NCI-H748 treated with DMSO at 0.1 percent for 48 hours (cell line): ENCODE measurements at regions not wholly inside any gene's neighbourhood (a gene's known extent, or its start where the extent isn't known, plus 50 kb on each side); places are given as distances from the start of the nearest gene placed in this dataset.
"Not testable (repeated sequence)": the region's sequence is repeated elsewhere in the genome, so short reads cannot be mapped to it uniquely, and the experiment has no call there.

ENCODE experiments used
- DNase-seq: peaks from one replicate; lab custom pipeline; 2025; lab: John Stamatoyannopoulos, UW

DNA sequence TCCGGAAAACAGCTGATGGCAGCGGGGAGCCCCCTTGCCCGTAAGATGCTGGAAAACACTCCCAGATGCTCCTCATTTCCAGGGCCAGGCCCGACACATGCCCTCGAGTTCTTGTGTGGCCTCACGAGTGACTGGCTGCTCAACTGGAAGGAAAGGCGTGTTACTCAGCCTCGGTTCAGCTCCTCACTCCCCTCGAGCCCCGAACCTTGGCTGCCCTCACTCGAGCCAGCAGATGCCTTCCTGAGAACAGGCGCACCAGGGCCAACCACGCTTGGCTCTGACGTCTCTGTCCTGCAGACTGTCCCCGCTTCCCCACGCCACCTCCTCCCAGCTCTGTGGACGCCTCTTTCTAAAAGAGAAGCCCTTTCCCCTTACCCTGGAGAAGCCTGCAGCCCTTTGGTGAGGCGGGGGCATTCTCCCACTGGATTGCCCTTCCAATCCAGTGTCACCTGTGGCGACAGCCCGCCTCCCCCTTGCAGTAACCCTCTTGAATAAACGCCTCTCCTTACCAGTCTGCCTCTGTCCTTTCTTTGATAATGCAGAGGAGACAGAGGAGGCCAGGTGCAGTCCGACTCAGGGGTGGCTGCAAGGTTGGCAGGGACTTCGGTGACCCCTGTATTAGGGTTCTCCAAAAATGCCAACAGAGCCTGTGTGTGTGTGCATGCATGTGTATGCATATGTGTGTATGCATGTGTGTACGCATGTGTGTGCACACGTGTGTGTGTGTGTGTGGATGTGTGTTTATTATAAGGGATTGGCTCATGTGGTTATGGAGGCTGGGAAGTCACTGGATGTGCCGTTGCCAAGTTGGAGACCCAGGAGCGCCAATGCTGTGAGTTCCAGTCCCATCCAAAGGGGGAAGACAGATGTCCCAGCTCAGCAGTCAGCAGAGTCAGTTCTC lies 166.3 kb downstream of the KIF26A start:
- no peak for DNase-seq

- no peak for DNase-seq
Measured at GRCh38 chr14:104305511-104306449, 167.4 kb downstream of the KIF26A start.

DNA sequence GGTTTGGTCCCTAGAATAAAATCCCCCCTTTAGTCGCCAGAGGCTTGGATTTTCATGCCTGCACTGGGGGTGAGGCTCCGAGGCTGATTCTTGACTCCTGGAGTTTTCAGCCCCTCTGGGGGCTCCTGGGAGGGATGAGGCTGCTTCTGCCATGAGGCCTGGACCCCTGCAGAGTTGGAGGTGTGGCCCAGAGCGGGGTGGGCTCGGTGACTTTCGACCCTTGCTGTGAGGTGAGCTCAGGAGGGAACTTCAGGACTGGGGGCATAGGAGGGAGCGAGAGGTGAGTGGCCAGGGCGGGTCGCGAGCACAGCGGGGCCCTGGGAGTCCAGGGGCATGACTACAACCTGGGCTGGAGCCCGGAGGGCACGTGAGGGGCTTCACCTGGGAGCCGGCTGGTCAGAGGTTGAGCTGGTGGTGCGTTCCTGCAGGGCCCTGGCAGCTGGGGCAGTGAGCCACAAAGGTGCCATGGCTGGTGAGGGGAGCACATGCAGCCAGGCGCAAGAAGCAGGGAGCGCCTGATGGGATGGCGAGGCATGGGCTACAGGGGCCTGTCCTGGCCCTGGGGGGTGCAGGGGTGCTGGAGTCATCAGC lies 168.2 kb downstream of the KIF26A start:
- no peak for DNase-seq

DNA sequence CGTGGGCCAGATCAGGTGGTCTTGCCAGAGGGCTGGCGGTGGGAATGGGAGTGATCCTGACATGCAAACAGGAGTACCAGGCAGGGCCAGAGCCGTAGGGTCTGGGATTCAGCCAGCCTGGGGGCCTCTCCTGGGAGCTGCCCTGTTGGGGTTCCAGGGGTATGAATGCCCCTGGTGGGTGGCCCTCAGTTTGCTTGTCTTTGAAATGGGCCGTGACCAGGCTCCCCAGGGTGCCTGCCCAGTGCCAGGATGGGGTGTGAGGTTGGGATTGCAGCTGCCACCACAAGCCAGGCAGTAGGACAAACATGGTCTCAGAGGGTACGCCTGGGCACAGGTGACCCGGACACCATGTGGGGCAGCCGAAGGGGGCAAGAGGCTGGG lies 168.8 kb downstream of the KIF26A start:
- DNase-seq: no peak

DNA sequence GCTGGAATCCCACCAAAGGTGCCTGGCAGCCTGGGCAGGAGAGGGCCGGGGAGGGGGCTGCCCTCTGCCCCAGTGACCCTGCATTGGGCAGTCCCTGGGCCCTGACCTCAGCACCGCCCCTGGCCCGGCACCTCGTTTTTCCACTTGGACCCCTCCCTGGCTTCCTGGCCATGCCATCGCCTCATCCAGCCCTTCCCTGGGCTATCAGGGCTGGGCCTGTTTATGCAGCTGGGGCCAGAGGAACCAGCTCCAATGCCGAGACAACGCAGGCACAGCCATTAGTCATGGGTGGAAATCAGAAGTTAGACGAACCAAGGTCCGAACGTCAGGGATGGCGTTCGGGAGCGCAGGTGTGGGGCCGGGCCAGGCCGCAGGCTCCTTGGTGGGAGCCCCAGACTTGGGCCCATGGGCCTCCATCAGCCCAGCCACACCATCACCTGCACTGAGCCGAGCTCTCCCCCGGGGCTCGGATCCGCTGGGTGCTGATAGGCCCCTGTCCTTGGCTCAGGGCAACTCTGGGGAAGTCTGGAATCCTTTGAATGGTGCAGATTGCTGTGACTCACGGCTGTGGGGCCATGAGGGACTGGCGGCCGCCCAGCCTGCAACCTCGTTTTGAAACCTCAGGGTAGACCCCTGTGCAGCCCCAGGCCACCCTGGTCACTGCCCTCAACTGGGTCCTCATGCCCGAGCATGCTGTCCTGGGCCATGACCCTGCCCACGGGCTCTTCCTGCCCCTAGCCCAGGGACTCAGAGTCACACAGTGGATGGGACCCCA lies 169.4 kb downstream of the KIF26A start:
- no peak for DNase-seq

GRCh38 chr14:104308534-104308933 lies 170.1 kb downstream of the KIF26A start:
- DNase-seq: not testable (repeated sequence)

DNA sequence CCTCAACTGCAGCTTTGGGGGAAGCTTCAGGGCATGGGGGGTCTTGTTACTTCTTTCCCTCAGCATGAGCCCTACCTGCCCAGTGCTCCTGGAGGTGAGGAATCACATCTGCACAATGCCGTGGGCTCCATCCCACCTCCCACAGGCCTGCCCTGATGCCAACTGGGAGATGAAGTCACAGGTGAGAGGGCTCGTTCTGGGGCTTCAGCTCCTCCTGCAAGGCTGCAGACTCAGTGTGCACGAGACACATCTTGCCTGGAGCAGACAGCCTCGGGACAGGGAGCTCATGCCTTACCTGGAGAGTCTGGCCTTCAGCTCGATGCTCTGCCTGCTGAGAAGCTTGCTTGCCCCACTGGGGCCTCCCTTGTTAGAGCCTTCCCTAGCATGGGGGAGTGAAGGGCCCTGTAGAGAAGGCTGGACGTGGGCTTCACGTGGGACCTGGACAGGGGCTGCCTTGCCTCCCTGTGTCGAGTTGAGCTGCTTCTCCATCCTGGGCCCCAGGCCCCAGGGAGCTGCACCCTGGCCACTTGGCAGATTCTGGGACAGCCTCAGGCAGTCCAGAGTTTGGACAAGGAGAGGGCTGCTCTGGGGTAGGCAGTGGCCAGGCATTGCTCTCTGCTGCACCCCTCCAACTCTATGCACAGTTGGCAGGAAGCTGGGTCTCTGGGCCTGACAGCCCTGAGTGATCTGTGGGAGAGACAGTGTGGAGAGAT lies 171.4 kb downstream of the KIF26A start:
- DNase-seq: no peak

DNA sequence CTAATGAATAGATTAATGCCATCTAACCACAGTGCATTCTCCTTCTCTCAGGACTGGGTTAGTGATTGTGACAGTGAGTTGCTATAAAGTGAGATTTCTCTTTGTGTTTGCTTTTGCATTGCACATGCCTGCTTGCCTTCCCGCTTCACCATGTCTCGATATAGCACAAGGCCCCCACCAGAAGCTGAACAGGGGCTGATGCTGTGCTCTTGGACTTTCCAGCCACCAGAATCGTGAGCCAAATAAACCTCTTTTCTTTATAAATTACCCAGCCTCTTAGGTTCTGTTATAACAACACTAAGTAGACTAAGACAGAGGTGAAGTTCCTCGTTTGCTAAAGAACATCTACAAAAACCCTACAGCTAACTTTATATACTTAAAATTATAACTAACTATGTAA lies 173.0 kb downstream of the KIF26A start:
- DNase-seq: no peak

- no peak for DNase-seq
Measured at GRCh38 chr14:104313674-104314073, 175.3 kb downstream of the KIF26A start.

DNA sequence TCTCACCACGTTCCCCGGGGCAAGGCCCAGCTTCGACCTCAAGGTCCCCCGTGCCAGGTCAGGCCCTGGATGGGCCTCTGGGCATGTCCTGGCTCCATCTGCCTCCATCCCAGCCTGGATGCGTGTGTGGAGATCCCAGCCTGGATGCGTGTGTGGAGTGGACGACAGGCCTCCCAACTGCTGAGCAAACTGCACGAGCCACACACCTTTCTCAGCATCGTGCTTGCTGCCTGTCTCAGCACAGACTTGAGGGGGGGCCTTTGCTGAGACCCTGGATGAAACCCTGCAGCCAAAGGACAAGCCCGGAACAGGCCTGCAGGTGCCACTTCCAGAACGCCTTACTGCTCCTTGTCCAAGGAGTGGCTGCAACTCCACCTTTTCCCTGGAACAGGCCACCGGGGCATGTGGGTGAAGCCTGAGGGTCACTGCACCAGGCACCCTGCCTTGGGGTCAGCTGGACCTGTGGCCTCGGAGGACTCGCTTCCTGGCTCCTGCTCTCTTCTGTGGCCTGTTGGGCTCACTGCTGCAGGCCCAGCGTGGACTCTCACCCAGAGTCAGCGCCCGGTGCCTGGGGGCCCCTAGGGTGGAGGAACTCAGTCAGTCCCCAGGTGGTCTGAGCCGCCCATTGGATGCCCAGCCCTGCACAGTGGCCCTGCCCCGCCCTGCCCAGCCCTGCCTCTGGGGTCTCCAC lies 176.0 kb downstream of the KIF26A start:
- no peak for DNase-seq

GRCh38 chr14:104315169-104315568 lies 176.8 kb downstream of the KIF26A start:
- DNase-seq: no peak

DNA sequence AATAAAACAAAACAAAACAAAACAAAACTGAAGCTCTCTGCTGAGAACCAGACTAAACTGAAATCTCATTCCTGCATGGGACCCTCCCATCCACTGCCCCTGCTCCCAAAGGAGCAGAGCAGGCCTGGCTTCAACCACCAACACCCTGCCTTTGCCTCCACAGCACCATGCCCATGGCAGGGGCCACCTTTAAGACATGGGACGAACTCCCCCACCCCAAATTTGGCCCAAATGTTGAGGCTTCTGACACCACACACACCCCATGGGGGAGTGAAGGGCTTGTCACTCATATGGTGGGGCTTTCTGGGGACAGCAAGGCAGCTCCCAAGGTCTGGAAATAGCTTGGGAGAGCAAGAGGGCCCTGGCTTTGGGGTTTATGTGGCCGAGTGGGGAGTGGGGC lies 177.2 kb downstream of the KIF26A start:
- DNase-seq: no peak

- no peak for DNase-seq
Measured at GRCh38 chr14:104316121-104316722, 177.8 kb downstream of the KIF26A start.

GRCh38 chr14:104316723-104317491 lies 178.5 kb downstream of the KIF26A start:
- DNase-seq: no peak

GRCh38 chr14:104317492-104317805 lies 179.1 kb downstream of the KIF26A start:
- no peak for DNase-seq

GRCh38 chr14:104317975-104318557 lies 179.7 kb downstream of the KIF26A start:
- no peak for DNase-seq

- no peak for DNase-seq
Measured at GRCh38 chr14:104318558-104319490, 180.4 kb downstream of the KIF26A start.
